ENCODE measurements at regions not wholly inside any gene's neighbourhood (a gene's known extent, or its start where the extent isn't known, plus 50 kb on each side); places are given as distances from the start of the nearest gene placed in this dataset.

DNA sequence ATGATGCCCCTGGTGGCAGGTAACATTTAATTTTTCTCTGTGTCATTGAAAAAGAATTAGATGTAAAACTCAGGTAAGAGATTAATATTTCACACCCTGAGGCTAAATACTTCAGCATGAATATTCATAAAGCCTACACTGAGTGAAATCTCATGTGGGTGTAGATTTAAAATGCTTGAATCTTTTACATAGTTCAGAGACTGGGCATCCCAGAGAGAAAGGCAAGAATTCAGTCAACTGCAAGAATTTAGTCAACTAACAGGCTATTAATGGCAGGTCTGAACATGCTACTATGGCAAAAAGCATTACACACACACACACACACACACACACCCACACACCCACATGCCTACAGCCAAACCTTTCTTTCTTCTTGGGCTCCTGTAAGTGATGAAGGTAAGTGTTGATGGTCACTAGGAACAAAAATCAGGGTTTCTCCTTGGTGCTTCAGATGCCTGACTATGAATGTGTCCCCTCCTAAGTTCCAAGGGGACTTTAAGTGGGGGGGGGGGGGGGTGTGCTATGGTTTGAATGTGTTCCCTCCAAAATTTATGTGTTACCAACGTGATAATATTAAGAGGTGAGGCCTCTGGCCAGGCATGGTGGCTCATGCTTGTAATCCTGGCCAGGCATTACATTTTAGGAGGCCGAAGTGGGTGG, 63.7 kb upstream of the PSMD7 start:
- Mint-ChIP-seq H3K4me1 (no peaks in the 10 kb centered on the region), H3K9me3 (no peaks in the 10 kb centered on the region), H3K27ac (no peak overlapping the region), H3K27me3 (peaks cover 7% of the 10 kb centered on the region), H3K36me3 (no peaks in the 10 kb centered on the region), H3K4me3 (no peak overlapping the region)
- POLR2A ChIA-PET, result no interaction called here
- DNase-seq (no peak), ATAC-seq (ENCODE audit: low read depth) (no peak)

DNA sequence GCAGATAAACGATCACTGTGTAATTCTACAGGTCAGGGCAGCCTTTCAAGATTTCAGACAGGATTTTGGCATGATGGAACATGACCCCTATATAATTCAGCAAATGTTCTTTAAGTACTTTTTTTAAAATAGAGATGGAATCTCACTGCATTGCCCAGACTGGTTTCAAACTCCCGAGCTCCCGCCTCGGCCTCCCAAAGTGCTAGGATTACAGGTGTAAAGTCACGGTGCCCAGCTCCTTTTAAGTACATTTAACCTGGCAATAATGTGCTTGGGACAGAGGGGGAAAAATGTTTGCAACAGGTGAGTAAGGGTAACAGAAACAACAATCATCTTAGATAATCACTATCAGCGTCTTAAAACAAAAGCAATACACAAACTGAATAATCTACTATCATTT, 66.5 kb upstream of the PSMD7 start:
- DNase-seq, result no peak
- Mint-ChIP-seq H3K27me3 (peaks cover 11% of the 10 kb centered on the region), H3K27ac (no peak overlapping the region), H3K4me1 (no peaks in the 10 kb centered on the region), H3K4me3 (no peak overlapping the region), H3K36me3 (no peaks in the 10 kb centered on the region), H3K9me3 (no peaks in the 10 kb centered on the region)
- ATAC-seq (ENCODE audit: low read depth), result no peak
- POLR2A ChIA-PET, result no interaction called here

DNA sequence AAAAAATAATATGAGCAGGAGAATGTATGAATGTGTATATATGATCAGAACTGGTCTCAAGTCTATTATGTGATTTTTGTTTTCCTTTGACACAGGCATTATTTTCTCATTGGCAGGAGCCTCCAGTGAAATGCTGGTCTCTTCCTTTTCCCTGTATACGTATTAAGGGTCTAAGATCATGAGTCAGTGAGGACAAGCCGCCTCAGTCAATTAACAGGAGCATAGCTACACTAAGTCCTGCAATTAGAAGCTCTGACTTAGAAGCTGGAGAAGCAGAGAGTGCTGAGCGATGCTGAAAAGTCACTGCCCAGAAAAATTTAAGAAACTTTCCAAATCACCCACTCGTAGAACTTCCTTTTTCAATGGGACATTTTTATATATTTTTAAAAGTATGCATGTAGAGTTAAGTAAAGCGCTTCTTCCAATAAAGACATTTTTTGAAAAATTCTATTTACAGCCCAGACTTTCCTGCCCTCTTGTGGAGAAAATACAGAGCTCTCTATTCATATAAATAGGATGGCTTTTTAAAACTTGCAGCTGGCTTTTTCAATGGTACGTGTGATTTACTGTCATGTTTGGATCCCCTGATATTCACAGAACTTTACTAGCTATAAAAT, 70.2 kb upstream of the PSMD7 start:
- DNase-seq (no peak), ATAC-seq (ENCODE audit: low read depth) (no peak)
- Mint-ChIP-seq H3K27ac (no peak overlapping the region), H3K36me3 (no peaks in the 10 kb centered on the region), H3K27me3 (peaks cover 16% of the 10 kb centered on the region), H3K4me3 (no peak overlapping the region), H3K4me1 (no peaks in the 10 kb centered on the region), H3K9me3 (no peaks in the 10 kb centered on the region)
- POLR2A ChIA-PET, result no interaction called here

DNA sequence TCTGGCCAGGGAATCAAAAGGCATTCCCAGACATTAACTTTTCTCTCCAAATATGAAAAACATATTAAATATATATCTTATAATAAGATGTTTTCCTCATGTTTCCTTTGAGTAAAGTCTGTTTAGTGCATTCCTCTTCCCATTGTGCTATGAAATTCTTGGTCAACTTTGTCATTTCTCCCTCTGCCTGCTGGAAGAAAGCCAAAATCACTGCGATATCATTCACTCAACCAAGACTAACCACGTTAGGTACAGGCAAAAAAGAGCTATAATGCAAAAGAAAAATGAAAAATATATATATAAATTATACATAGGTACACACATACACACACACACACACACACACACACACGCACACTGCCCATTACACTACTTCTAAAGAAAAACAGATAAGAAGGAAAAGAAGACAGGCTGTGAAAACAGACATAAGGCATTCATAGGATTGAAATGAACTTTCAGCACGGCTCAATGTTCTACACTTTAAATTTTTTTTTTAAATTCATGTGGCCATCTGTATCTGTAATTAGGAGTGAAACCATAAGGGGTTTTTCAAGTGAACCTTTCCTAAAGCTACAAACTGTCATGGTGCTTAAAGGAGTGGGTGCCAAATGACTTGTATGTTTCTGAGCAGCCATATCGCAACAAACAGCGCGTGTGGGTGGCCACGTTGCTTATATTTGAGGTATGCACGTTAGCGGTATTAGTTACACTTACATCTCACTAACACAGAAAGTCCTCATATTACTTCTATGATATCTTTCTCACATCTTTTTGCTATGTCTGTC, 71.6 kb upstream of the PSMD7 start:
- Mint-ChIP-seq H3K27me3 (peaks cover 11% of the 10 kb centered on the region), H3K36me3 (no peaks in the 10 kb centered on the region), H3K27ac (no peak overlapping the region), H3K4me3 (no peak overlapping the region), H3K4me1 (no peaks in the 10 kb centered on the region), H3K9me3 (no peaks in the 10 kb centered on the region)
- ATAC-seq (ENCODE audit: low read depth), result no peak
- DNase-seq, result no peak
- POLR2A ChIA-PET, result no interaction called here

DNA sequence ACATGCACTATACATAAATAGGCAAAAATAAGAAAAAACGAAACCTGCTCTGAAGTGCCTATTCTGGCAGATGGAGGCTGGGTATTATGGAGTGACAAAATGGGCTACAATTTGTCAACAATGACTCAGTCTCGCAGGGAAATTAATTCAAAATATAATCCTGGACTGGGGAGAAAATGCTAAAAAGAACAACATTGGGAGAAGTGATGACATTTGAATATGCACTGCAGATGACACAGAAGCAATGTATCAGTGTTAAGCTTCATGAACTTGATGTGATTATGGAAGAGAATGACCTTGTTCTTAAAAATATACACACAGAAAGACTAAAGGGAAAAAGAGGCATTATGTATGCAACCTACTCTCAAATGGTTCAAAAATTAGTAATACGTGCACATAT, 74.8 kb upstream of the PSMD7 start:
- POLR2A ChIA-PET, result no interaction called here

DNA sequence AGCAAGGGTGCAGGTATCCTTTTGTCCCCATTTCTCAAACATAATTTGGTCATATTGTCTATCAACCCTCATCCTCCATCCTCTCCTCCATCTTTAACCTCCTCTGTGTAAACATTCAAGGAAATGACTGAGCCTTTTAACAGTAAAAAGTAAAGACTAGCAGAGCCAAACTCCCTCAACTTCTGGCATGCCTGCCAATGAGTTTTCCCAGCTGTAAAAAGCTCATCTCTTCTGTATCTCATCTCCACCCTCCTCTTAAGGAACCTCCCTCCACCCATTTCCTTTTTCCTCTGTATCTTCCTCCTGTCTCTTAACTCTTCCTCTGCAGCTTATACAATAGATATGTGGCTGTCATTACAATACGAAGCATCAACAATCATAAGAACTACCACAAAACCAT, 76.9 kb upstream of the PSMD7 start:
- no peak for DNase-seq
- POLR2A ChIA-PET, result no interaction called here

More for the DNA sequence above, 74.8 kb upstream of the PSMD7 start:
- Mint-ChIP-seq H3K4me1 (no peaks in the 10 kb centered on the region), H3K27me3 (peaks cover 15% of the 10 kb centered on the region), H3K36me3 (no peaks in the 10 kb centered on the region), H3K9me3 (no peaks in the 10 kb centered on the region), H3K27ac (no peak overlapping the region), H3K4me3 (no peak overlapping the region)
- DNase-seq, result no peak
- no peak for ATAC-seq (ENCODE audit: low read depth)

DNA sequence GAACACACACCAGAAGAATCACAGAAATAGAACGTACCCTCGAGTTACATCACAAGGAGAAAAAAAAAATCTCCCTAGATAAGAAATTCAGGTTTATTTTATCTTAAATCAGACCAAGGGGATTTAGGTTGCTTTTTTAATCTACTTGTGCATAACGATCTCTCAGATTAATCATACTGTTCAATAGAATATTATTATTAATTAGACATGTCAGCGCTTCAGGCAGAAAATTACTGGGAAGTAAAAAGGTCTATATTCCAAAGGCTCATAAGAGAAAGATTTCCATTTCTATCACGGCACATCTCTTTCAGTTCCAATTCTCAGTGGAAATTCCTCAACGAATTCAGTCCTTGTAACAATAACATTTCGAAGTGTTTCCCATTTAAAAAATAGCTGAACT, 77.7 kb upstream of the PSMD7 start:
- Mint-ChIP-seq H3K4me1 (no peaks in the 10 kb centered on the region), H3K27ac (no peak overlapping the region), H3K4me3 (no peak overlapping the region), H3K9me3 (no peaks in the 10 kb centered on the region), H3K36me3 (no peaks in the 10 kb centered on the region), H3K27me3 (peaks cover 17% of the 10 kb centered on the region)
- DNase-seq (no peak), ATAC-seq (ENCODE audit: low read depth) (no peak)
- POLR2A ChIA-PET, result no interaction called here

More for the DNA sequence above, 76.9 kb upstream of the PSMD7 start:
- H3K27me3 Mint-ChIP-seq, result peaks cover 17% of the 10 kb centered on the region
- H3K4me1 Mint-ChIP-seq, result no peaks in the 10 kb centered on the region
- no peak overlapping the region for H3K4me3 Mint-ChIP-seq
- H3K36me3 Mint-ChIP-seq, result no peaks in the 10 kb centered on the region
- H3K9me3 Mint-ChIP-seq, result no peaks in the 10 kb centered on the region
- no peak overlapping the region for H3K27ac Mint-ChIP-seq
- ATAC-seq (ENCODE audit: low read depth), result no peak

DNA sequence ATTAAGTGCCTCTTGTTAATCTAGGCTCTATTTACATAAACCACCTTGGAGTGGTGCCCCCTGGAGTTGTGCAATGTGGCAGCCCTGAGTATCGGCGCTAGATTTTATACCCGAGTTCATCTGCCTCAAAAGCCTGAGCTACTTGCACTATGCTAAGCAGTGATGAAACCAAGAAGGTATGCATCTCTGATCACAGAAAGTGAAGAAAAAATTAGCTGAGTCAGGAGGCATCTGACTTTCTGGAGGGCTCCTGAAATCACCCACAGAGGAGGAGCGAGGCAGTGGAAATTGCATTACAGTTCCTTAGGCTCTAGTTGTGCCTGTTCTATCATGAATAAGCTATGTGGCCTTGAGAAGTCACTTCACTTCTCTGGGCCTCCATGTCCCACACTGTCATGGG, 80.3 kb upstream of the PSMD7 start:
- DNase-seq, result no peak
- Mint-ChIP-seq H3K27me3 (peaks cover 13% of the 10 kb centered on the region), H3K4me1 (no peaks in the 10 kb centered on the region), H3K36me3 (no peaks in the 10 kb centered on the region), H3K4me3 (no peak overlapping the region), H3K9me3 (no peaks in the 10 kb centered on the region), H3K27ac (no peak overlapping the region)
- POLR2A ChIA-PET, result no interaction called here
- no peak for ATAC-seq (ENCODE audit: low read depth)

DNA sequence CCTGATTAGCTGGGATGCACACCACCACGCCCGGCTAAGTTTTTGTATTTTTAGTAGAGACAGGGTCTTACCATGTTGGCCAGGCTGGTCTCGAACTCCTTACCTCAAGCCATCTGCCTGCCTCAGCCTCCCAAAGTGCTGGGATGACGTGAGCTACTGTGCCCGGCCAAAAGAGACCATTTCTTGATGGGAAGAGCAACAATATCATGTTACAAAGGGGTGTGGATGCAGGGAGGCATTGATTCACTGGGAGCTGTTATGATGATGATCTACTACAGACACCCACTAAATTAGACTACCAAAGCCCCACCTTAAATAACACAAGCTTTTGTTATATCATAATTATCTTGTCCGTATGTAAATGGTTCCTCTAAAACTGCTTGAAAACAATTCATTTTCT, 81.4 kb upstream of the PSMD7 start:
- H3K36me3 Mint-ChIP-seq, result no peaks in the 10 kb centered on the region
- POLR2A ChIA-PET, result no interaction called here
- H3K27ac Mint-ChIP-seq, result no peak overlapping the region
- no peak for DNase-seq
- no peaks in the 10 kb centered on the region for H3K4me1 Mint-ChIP-seq
- no peak for ATAC-seq (ENCODE audit: low read depth)
- peaks cover 13% of the 10 kb centered on the region for H3K27me3 Mint-ChIP-seq
- H3K9me3 Mint-ChIP-seq, result no peaks in the 10 kb centered on the region
- H3K4me3 Mint-ChIP-seq, result no peak overlapping the region

DNA sequence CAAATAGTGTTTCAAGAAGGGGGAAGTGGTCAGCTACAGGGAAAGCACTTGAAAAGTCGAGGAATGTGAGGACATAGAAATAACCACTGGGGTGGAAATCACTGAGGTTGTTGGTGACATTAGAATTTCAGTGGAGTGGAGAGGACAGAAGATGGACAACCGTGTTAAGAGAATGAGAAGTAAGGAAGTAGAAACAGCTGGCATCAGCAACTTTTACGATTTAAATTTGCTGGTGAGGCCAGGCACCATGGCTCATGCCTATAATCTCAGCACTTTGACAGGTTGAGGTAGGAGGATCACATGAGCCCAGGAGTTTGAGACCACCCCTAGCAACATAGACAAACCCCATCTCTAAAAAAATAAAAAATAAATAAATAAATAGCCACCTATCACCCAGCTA, 83.2 kb upstream of the PSMD7 start:
- Mint-ChIP-seq H3K36me3 (no peaks in the 10 kb centered on the region), H3K9me3 (no peaks in the 10 kb centered on the region), H3K4me3 (no peak overlapping the region), H3K4me1 (no peaks in the 10 kb centered on the region), H3K27ac (no peak overlapping the region), H3K27me3 (peaks cover 10% of the 10 kb centered on the region)
- DNase-seq, result no peak
- no peak for ATAC-seq (ENCODE audit: low read depth)
- POLR2A ChIA-PET, result no interaction called here

DNA sequence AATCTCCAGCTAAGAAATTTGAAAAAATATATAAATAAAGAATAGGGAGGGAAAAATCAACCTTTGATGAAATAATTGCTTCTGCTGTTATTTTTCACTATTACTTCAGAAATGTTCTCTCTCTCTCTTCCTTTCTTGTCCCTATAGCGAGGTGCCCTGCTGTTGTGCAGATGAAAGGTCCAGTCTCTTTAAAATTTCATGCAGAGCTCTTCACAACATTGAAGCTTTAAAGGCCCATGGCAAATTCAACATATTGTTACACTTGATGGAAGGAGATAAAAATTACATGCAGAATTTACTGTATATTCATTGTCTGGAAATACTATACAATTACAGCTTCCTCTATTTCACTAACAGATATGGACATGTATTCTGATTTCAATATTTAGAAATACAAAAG, 86.4 kb upstream of the PSMD7 start:
- H3K36me3 Mint-ChIP-seq, result no peaks in the 10 kb centered on the region

DNA sequence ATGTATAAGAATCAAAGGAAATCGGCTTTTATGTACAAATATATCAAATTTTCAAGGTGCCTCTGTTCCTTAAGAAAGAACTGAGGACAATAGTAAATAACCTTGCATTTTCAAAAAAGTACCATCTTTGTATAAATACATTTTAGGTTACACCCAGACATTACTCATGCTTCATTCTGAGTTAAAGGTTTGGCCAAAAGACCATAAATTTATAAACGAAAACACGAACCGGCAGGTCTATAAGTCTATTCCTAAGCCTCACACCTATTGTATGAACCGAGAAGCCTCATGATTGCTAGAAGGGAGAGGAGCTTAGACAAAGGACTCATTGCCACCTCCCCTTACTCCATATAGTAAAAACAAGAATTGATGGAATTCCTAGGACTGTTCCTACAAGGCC, 94.6 kb upstream of the PSMD7 start:
- Mint-ChIP-seq H3K36me3 (no peaks in the 10 kb centered on the region), H3K9me3 (no peaks in the 10 kb centered on the region), H3K27me3 (no peaks in the 10 kb centered on the region), H3K4me3 (no peak overlapping the region), H3K27ac (no peak overlapping the region), H3K4me1 (no peaks in the 10 kb centered on the region)
- ATAC-seq (ENCODE audit: low read depth) (no peak), DNase-seq (no peak)
- POLR2A ChIA-PET, result no interaction called here

More for the DNA sequence above, 86.4 kb upstream of the PSMD7 start:
- ATAC-seq (ENCODE audit: low read depth), result no peak
- Mint-ChIP-seq H3K4me1 (no peaks in the 10 kb centered on the region), H3K27me3 (peaks cover 4% of the 10 kb centered on the region), H3K27ac (no peak overlapping the region), H3K4me3 (no peak overlapping the region), H3K9me3 (no peaks in the 10 kb centered on the region)
- no peak for DNase-seq
- POLR2A ChIA-PET, result no interaction called here

DNA sequence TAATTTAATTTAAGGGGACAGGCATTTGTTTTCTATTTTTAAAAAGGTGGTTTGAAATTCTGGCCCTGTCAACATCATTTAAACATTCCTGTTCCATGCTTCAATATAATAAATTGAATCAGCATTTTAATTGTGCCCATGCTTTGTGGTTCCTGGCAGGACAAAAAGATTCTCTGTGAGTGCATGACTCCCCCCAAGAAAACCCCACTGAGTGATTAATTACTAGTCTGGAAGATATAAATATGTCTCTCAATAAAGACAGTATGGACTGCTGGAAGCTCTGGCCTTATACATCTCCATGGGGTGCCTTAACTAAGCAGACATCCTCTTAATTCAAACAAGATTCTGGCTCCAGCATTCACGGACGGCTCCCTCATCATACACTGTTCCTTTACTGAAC, 95.0 kb upstream of the PSMD7 start:
- Mint-ChIP-seq H3K27ac (no peak overlapping the region), H3K9me3 (no peaks in the 10 kb centered on the region), H3K4me3 (no peak overlapping the region), H3K27me3 (no peaks in the 10 kb centered on the region), H3K36me3 (no peaks in the 10 kb centered on the region), H3K4me1 (no peaks in the 10 kb centered on the region)
- POLR2A ChIA-PET, result no interaction called here
- no peak for ATAC-seq (ENCODE audit: low read depth)
- DNase-seq, result no peak

DNA sequence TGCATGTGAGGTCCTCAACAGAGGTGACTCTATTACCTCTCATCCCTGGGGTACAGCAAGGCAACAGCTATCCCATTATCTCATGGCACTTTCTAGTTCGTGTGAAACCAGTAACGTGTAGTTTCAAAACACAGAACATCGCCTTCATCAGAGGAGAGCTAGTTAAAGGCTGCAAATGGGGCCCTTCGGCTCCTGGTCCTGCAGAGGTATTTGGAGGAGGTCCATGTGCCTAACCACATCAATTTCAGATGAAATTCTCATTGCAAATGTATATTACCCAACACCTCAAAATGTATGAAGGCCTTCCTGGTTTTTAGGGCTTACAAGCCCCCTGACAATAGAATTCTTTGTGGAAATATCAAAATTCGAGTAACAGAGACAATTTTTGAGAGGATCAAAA, 95.7 kb upstream of the PSMD7 start:
- ATAC-seq (ENCODE audit: low read depth), result no peak
- POLR2A ChIA-PET, result no interaction called here

More for the DNA sequence above, 95.7 kb upstream of the PSMD7 start:
- H3K36me3 Mint-ChIP-seq, result no peaks in the 10 kb centered on the region
- H3K9me3 Mint-ChIP-seq, result no peaks in the 10 kb centered on the region
- peaks cover 2% of the 10 kb centered on the region for H3K27me3 Mint-ChIP-seq
- H3K27ac Mint-ChIP-seq, result no peak overlapping the region
- no peak for DNase-seq
- no peak overlapping the region for H3K4me3 Mint-ChIP-seq
- no peaks in the 10 kb centered on the region for H3K4me1 Mint-ChIP-seq

Measured in activated naive CD8-positive, alpha-beta T cell treated with anti-CD3 and anti-CD28 coated beads, Interleukin-2, amount 10 ng/mL, durations not matched to agents 7 days and 5 days (primary cell).